H1 (cell line): ENCODE measurements at regions not wholly inside any gene's neighbourhood (a gene's known extent, or its start where the extent isn't known, plus 50 kb on each side); places are given as distances from the start of the nearest gene placed in this dataset.

Source experiments
- POLR2A ChIP-seq, 2 experiments: IDR thresholded peaks; 1 replicate in 1 of 2; 2 replicates in 1 of 2; pipeline ENCODE4 v1.6.1; 2011; ENCODE audit warnings: low read depth in 2 of 2, low read length in 2 of 2, mild to moderate bottlenecking in 2 of 2; ENCODE audit errors: control extremely low read depth in 1 of 2
- TF ChIP-seq, protein P1 (sequence below), 3 experiments: IDR thresholded peaks; 1 replicate in 2 of 3; 2 replicates in 1 of 3; pipeline versions ENCODE4 v1.5.1 to v1.6.1; 2011; ENCODE audit warnings: low read length in 3 of 3, mild to moderate bottlenecking in 3 of 3, inconsistent platforms in 2 of 3, low read depth in 1 of 3, moderate library complexity in 1 of 3; ENCODE audit not compliant: insufficient read depth in 1 of 3; ENCODE audit errors: control extremely low read depth in 1 of 3

DNA sequence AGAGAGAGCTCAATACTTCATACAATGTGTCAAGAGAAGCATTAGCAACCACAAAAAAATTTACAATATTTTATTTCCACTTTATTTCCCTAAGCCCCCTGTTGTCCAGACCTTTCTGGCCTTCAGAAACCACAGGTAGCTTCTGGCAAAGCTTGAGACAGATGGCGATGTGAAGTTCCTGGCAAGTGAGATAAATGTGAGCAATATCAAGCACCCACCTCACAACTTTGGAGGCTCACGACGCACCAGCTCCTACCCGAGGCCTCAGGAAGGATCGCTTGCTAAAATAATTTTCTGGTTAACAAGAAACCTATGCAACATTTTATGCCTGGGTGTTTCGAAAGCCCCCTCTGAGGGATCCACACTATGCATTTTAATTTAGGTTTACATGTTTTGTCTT, 158.1 kb upstream of the CHAC2 start:
- TF ChIP-seq, protein P1, sequence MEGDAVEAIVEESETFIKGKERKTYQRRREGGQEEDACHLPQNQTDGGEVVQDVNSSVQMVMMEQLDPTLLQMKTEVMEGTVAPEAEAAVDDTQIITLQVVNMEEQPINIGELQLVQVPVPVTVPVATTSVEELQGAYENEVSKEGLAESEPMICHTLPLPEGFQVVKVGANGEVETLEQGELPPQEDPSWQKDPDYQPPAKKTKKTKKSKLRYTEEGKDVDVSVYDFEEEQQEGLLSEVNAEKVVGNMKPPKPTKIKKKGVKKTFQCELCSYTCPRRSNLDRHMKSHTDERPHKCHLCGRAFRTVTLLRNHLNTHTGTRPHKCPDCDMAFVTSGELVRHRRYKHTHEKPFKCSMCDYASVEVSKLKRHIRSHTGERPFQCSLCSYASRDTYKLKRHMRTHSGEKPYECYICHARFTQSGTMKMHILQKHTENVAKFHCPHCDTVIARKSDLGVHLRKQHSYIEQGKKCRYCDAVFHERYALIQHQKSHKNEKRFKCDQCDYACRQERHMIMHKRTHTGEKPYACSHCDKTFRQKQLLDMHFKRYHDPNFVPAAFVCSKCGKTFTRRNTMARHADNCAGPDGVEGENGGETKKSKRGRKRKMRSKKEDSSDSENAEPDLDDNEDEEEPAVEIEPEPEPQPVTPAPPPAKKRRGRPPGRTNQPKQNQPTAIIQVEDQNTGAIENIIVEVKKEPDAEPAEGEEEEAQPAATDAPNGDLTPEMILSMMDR (IDR thresholded peaks at IDR 0.05; ENCODE audit: control extremely low read depth in 1 of 3, insufficient read depth in 1 of 3, low read depth in 1 of 3, low read length in 3 of 3), result no peak
- no peak for TF ChIP-seq POLR2A (IDR thresholded peaks at IDR 0.05; ENCODE audit: control extremely low read depth in 1 of 2, low read depth in 2 of 2, low read length in 2 of 2)
